ENCODE measurements at regions not wholly inside any gene's neighbourhood (a gene's known extent, or its start where the extent isn't known, plus 50 kb on each side); places are given as distances from the start of the nearest gene placed in this dataset.
A peak's percentile ranks its signal among the peaks of the same experiment; 100 is the strongest.

DNA sequence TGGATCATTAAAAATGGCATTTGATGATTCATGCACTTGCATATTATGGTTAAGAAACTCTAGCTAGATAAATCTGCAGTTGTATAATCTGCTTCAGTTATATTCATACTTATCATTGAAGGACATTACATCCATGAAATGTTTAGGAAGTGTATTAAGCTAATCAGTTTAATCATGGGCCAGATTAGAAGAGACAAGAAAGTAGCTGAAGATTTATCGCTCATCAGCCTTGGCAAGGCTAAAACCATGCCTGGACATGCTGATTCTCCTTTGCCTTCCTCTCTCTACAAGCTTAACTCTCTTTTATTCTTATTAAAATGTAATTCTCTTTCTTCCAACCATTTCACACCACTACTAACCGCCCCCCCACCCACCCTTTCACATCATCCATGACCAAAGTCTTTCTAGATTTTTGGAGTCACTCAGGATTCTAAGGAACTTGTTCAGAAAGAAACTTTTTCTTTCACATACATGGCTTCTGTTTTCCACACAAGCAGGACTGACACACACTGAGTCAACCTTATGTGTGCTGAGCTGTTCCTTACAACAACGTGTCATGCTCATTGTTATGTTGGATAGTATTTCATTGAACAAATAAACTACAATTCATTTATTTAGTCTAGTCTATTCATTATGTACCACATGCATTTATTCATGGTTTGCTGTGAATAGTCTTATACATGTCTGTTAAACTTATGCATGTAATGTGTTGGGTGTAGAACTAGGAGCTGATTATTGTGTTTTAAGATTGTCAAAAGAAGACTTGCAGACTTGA lies 227.3 kb upstream of the SP8 start:
- DNase-seq (ENCODE audit: low spot score) (no peak), ATAC-seq (no peak)
- intact Hi-C loops (cut with DNase I): no loop called here

DNA sequence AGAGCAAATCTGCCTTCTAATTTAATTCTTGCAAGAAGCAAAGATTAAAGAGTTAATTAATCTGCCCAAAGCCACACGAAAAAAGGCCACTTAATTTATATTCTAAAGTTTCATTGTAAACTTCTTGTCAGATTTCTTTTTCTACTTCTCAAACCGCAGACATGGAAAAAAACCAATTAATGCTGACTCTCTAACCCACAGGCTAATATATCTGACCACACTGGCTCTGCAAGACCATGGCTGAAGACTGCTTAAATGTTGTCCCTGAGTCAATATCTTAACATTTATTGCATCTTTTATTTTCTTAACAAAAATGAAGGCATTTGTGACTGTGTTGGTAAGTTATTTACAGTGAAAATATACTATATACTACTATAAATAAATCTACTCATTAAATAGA lies 234.0 kb upstream of the SP8 start:
- ATAC-seq: no peak
- DNase-seq (ENCODE audit: low spot score): no peak
- intact Hi-C loops (cut with DNase I): no loop called here

DNA sequence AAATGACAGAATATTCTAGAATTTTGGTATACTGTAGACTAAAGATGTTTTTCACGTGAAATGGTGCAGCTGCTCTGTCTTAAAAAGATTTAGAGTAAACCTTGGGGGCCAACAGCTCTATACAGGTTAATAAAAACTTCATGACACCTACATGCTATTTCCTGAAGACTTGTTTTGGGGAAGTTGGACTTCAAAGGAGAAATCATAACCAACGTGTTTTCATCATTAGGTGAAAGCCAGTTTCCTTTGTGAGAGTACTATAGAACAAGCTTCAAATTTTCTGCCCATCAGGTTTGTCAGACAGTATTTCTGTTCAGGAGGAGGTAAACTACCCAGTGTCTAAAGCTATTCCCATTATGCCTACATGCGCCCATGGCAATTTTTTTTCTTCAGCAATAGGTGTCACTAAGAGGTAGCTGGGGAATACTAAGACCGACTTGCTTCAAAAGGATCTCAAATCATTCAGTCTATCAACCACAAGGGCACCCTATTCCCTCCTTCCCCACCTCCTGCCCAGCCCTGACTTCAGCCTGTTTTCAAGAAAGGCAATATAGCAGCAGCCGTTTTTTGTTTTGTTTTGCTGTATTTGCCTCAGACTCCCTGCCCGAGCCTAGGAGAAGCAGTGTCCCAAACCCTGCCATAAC lies 237.3 kb upstream of the SP8 start:
- DNase-seq (ENCODE audit: low spot score) (no peak), ATAC-seq (no peak)
- intact Hi-C loops (cut with DNase I): no loop called here

DNA sequence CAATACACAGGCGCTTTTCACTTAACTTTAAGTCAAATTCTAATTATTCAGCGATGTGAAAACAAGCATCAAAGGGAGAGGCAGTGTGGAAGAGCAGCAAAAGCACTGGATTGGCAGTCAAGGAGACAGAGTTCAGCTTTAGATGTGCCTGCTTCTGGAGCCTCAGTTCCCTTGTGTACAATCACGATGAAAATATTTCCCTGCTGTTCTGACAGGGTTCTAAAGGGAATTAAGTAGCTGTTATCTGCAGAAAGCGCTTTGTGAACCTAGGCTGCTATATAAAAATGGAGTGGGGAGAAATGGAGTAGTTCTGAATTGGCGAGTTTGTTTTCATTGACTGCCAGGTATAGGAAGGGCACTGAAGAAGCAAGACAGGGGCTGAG lies 237.8 kb upstream of the SP8 start:
- no peak for ATAC-seq
- no peak for DNase-seq (ENCODE audit: low spot score)
- intact Hi-C loops (cut with DNase I): no loop called here

DNA sequence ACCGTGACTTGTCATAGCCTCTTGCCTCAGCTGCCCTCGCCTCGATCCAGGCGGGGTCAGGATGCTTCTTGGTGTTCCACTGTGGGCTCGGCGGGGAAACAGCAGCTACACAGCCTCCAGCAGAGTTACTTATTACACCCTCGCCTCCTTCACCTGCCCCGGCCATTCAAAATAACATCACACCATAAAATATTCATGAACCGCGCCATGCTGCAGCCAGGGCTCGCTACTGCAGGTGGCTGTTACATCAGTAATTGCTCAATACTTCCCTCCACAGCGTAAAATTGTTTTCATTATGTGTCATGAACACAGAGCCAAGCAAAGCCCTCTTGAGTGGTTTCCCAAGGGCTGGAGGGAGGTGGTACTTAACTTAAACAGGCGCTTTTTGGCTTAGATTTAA lies 241.5 kb upstream of the SP8 start:
- DNase-seq (ENCODE audit: low spot score): no peak
- ATAC-seq: no peak
- intact Hi-C loops (cut with DNase I): no loop called here

DNA sequence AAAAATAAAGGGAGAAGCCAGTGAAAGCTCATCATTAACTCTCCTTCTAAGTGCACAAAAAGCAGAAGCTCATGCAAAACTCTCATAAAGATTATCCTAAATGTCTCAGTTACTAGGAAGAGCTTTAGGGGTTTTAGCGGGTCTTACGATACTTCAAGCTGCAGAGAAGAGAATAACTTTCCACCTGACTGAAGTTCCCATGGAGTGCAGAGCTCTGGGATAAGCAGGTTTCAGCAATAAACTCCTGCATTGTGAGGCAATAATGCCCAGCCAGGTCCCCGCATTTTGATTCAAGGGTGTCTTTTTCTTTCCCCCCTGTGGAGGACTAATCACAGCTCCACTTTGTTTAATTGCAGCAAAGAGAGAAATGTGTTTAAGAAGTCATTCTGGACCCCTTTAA lies 241.9 kb upstream of the SP8 start:
- DNase-seq (ENCODE audit: low spot score) (no peak), ATAC-seq (no peak)
- intact Hi-C loops (cut with DNase I): no loop called here

DNA sequence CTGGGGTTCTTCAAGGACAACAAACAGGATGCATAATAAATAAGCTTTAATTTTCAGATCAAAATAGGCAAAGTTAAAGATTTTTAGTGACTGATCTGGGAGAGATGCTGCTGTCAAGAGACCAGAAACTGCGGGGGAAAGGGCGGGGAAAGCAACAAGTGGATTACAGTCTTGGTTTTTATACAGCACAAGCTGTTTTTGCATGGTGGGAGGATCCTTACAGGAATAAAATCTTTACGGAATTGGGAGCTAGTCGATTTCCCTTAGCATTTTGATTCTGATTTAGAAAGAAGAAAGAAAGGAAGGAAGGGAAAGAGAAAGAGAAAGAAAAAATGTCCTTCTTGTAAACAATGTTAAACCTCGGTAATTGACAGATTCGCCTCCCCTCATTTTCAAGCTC lies 242.3 kb upstream of the SP8 start:
- ATAC-seq: no peak

DNA sequence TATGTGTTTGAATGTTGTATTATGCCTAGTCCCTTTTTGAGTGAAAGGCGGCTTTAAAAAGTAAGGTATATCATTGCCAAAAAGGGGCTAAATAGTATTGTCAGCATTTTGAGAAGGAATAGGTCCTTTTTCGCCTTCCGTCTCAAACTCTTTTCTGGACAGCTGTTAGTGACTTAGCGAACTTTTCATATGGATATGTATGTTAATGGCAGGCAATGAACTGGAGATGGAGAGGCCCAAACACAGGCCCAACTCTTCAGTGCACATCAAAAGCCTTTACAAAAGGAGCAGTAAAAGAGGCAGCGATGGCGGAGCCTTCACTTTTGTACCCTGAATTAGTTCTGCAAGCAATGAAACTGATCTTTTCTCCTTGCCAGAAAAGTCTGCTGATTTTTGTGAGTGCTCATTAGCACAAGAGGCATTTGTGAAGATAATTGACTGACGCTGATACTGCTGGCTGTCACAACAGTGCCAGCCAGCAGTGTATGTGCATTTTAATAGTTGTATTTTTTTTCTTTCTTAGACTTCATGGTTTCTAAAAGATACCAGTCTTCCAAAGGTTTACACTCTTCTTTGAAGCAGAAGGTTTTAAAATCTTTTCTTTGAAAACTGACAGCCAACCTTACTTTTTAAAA lies 243.7 kb upstream of the SP8 start:
- intact Hi-C loops (cut with DNase I): no loop called here
- ATAC-seq: no peak

More for the DNA sequence above, 242.3 kb upstream of the SP8 start:
- no peak for DNase-seq (ENCODE audit: low spot score)
- intact Hi-C loops (cut with DNase I): no loop called here

DNA sequence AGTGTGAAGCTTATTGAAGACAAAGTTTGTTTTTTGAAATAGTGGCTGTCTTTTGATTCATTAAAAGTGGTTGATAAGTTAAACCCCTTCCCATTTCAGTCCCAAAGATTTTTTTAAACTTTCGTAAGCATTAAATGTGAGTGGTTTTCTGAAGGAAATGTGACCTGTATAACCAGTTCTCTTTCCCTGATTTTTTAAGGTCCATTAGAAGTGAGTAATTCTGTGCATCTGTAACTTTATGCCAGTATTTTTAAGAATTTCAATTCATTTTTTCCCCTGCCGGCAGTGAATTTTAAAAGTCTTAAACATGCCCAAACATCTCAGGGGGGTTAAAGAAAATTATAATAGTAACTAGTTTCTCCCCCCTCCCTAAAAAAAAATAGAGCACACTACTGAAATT lies 254.6 kb upstream of the SP8 start:
- intact Hi-C loops (cut with DNase I): no loop called here
- no peak for ATAC-seq
- DNase-seq (ENCODE audit: low spot score): no peak

More for the DNA sequence above, 243.7 kb upstream of the SP8 start:
- DNase-seq (ENCODE audit: low spot score): no peak

DNA sequence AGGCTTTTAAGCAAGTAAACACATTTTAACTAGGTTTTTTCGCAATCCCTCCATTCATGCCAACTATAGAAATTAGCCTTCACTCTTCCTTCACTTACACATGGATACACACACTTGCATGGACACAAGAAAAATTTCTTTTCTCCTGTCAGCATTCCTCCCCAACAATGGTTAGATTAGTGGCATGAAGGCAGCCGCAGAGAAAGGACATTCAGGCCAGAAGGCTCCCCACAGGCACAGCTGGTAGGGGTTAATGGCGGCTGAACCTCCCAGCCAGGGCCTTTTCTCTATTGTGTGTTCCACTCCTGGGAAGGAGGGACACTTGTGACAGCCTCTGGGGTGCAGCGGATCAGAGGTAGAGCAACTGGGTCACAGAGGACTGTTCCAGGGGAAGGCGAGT lies 255.0 kb upstream of the SP8 start:
- DNase-seq (ENCODE audit: low spot score): no peak
- intact Hi-C loops (cut with DNase I): no loop called here
- no peak for ATAC-seq

DNA sequence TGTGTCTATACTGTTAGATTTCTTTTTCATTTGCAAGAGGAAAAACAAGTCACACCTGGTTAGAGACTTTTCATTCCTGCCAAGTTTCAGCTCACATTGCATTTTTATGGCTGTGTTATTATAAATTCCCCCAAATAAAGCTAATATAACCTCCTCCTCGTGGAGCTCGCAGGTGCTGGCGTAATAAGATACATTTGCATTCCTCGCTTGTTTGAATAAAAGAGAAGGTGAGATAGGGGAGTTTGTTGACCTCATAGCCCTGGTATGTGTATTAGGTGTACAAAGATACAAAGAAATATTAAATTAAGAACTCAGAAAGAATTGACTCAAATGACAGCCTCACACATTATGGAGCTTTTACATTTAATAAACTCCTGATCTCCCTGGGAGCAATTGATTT lies 257.7 kb upstream of the SP8 start:
- DNase-seq (ENCODE audit: low spot score) (no peak), ATAC-seq (no peak)
- intact Hi-C loops (cut with DNase I): no loop called here

DNA sequence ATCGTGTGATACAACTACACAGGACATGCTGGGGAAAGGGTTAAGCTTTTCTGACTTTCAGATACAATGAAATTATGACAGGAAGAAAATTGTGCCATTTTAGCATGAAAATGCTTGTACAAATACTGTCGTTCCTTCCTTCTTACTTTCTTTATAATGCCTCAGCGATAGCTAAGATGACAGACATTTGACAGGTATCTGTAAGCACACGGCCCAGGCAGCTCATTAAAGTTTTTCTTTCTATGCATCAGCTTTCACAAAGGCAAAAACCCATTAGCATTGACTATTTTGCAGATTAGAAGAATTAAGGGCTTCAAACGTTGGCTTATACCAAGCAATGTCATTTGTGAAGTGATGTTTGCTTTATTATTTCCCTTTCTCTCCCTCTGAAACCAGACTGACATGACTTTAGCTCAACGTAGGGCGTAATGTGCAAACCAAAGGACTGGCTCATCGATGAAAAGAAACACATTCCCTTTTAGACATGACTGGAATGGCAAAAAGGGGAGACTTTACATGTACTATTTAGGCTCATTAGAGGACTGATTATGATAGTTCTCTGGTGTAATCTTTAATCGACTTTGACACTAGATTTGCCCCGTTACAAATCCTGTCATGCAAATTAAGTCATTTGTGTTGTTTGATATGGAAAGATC lies 258.4 kb upstream of the SP8 start:
- ATAC-seq (no peak), DNase-seq (ENCODE audit: low spot score) (no peak)
- intact Hi-C loops (cut with DNase I): no loop called here

DNA sequence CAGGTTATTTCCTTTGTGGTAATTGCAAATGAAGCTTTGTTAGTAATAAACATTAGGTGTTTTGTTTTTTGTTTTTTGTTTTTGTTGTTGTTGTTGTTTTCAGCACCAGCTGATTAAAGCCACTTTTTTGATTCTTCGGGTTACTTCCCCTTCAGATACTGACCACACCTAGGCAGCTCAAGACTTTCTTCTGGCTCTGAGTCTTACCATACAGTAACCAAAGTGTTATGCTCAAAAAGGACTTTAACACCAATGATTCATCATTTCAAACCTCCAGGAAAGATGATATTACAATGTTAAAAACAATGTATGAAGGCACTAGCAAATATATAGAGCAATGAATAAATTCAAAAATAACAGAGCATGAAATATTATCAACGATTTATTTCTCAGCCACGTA lies 265.2 kb upstream of the SP8 start:
- intact Hi-C loops (cut with DNase I): no loop called here
- ATAC-seq: no peak
- no peak for DNase-seq (ENCODE audit: low spot score)

DNA sequence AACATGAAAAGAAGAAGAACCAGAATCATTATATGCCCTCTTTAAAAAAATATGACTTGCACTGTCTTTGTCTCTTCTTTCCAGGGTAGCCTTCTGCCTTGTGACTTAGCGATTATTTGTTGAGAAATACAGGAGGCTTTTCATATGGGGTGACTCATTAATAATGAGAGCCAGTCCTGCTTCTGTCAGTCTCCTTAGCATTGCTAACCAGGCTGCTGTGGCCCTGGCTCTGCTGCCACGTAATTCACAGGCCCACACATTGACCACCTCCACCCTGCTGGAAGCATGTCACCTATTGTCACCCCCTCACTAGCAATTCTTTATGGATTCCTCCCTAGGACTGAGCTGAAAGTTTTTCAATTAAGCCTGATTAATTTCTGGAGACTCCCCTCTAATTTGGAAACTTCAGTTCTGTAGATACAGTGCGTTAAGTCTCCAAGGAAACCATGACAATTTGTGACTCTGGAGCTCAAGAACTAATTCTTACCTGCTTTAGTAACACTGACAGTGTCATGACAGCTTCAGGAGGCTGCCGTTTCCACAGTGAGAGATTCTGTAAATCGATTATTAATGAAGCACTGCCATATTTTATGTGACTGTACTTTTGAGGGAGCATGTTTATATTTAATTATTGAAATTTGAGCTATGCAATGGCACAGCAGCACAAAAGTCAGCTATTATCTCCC lies 267.9 kb upstream of the SP8 start:
- ATAC-seq: no peak
- intact Hi-C loops (cut with DNase I): no loop called here
- DNase-seq (ENCODE audit: low spot score): no peak

DNA sequence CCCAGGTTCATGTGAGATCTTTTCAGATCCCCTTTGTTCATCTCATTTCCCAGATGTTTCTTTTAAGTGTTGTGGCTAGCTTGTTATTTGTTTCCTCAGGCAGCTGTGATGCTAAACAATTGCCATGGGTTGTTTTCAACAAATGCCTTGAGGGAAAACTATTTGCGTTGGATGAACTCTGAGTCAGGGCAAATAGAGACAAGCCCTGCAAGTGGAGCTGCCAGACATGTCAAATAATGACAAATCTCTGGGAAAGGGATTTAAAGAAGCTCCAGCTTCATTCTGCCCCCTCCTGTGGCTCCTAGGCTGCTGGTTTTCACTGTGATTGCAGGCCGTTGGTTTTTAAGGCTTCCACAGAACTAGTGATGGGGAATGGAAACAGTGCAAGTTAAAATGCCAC lies 272.4 kb upstream of the SP8 start:
- intact Hi-C loops (cut with DNase I): no loop called here
- DNase-seq (ENCODE audit: low spot score) (no peak), ATAC-seq (no peak)

DNA sequence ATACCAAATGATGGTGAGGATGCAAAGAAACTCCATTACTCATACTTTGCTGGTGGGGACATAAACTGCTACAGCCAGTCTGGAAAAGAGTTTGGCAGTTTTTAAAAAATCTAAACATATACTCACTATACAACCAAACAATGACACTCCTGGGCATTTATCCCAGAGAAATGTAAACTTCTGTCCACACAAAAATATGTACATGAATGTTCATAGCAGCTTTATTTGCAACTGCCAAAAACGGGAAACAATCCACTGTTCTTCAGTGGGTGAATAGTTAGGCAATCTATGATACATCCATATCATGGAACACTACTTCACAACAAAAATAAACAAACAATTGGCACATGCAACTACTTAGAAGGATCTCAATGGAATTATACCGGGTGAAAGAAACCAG lies 276.4 kb upstream of the SP8 start:
- no peak for DNase-seq (ENCODE audit: low spot score)
- intact Hi-C loops (cut with DNase I): no loop called here
- ATAC-seq: no peak

DNA sequence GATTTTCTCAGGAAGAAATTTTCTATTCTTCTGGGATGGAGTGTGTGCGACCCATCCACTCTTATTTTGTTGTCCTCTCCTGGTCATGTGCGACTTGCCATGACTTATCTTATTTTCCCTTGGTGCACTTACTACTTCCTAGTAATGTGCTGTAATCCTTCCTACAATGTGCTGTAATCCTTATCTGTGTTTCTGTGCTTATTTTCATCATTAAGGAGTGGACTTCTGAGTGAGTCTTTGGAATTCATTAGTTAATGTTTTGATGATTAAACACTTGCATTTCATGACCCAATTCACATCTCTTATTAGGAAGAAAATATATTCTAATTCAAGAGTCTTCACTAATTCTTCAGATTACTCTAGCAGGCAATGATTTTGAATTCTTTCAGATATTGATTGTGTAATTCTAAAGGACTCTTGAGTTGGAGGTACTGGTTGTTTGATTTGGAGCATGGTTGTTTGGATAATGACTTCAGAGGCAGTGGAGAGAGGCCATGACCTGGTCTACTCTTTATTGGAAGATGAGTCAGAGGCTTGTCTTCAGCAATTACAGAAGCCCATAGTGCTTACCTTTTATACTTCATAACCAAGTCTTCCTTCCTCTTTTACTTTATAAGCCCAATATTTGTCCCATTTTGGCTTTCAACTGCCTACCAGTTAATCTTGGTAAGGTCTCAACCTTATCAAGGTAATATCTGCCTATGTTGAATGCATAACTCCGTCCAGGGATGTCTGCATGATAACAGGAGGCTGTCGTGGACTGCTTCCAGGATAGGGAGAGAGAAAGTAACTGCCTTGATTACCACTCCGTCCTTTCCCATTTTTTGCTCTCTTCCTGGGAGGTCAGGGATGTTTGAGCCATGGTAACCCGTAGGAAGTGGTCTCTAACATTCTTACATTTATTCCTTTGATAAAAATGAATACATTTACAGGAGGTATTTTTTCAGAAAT lies 278.3 kb upstream of the SP8 start:
- ATAC-seq: peak; percentile 64
- intact Hi-C loops (cut with DNase I): no loop called here
- no peak for DNase-seq (ENCODE audit: low spot score)

DNA sequence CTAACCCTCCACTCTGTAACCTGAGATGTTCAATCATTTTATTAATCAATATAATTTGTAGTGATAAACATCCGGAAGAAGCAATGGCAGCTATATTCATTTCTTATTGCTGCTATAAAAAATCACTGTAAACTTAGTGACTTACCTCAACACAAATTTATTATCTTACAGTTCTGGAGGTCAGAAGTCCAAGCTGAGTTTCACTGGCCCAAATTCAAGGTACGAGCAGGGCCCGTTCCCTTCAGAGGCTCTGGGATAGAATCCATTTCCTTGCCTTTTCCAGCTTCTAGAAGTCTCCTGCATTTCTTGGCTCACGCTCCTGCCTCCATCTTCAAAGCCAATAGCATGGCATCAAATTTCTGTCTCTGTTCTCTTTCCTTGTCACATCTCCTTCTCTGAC lies 279.5 kb upstream of the SP8 start:
- intact Hi-C loops (cut with DNase I): no loop called here
- no peak for DNase-seq (ENCODE audit: low spot score)
- no peak for ATAC-seq

DNA sequence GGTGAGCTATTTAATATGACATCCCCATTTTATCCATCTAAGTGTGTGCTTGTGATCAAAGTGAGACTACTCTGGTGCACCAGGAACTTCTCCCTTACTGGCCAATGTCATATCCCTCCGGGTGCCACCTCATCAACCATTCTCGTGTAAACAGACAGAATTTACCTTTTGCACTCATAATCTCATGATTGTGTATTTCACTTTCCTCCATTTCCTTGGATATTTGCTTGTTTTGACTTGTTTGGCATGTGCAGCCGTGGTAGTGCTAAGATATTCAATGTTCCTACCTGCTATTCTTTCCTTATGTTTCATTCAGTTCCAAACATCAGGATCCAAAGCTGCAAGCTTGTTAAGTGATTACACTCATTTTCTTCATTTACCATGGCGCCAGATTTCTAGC lies 280.5 kb upstream of the SP8 start:
- no peak for ATAC-seq
- intact Hi-C loops (cut with DNase I): no loop called here

More for the DNA sequence above, 280.5 kb upstream of the SP8 start:
- no peak for DNase-seq (ENCODE audit: low spot score)
